ENCODE measurements at regions not wholly inside any gene's neighbourhood (a gene's known extent, or its start where the extent isn't known, plus 50 kb on each side); places are given as distances from the start of the nearest gene placed in this dataset.
"Not testable (repeated sequence)": the region's sequence is repeated elsewhere in the genome, so short reads cannot be mapped to it uniquely, and the experiment has no call there.

DNA sequence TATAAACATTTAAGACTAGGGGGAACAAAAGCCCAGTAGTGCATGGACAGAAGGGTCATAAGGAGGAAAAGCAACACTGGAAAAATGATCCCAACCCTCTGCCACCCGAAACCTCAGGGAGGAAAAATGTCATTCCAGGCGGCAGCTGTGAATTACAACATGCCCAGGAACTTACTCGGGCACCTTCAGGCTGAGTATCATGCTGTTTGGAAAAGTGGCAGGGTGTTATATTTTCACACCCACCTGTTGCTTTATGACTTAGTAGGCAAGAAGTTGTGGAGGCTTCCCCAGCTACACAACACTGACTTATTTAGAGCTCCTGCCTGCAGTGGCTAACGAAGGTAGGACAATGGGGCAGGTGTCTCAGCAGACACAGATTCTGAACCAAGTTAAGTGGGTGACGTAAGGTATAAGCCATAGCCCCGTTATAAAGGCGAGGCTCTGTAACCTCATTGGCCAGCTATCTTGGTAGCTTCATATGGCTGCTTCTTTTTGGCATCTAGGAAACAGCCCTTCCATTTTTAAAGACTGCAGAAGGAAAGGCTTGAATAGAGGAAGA is 96.1 kb upstream of the IFNG-AS1 start:
- 64 to 77% methylated on average over 7 of the region's 7 CpGs for WGBS, 2 donors

DNA sequence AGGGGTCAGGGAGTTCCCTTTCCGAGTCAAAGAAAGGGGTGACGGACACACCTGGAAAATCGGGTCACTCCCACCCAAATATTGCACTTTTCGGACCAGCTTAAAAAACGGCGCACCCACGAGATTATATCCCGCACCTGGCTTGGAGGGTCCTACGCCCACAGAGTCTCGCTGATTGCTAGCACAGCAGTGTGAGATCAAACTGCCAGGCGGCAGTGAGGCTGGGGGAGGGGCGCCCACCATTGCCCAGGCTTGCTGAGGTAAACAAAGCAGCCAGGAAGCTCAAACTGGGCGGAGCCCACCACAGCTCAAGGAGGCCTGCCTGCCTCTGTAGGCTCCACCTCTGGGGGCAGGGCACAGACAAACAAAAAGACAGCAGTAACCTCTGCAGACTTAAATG is 88.8 kb upstream of the IFNG-AS1 start:
- not testable (repeated sequence) for H3K4me3 ChIP-seq; H3K27me3 ChIP-seq (ENCODE audit: control insufficient read depth in 3 of 3, insufficient read depth in 3 of 3, low read length in 2 of 3); H3K4me1 ChIP-seq (ENCODE audit: control insufficient read depth in 5 of 5, insufficient read depth in 5 of 5, low read length in 5 of 5); H3K9ac ChIP-seq (ENCODE audit: insufficient read depth in 1 of 2, low read length in 2 of 2); H3K27ac ChIP-seq (ENCODE audit: low read depth in 1 of 2, low read length in 1 of 2); ATAC-seq (ENCODE audit: insufficient read depth, low FRiP score); H3K9me3 ChIP-seq (ENCODE audit: control insufficient read depth in 4 of 4, insufficient read depth in 3 of 4, low read length in 3 of 4); H3K36me3 ChIP-seq (ENCODE audit: control insufficient read depth in 4 of 4, insufficient read depth in 4 of 4, low read length in 4 of 4); DNase-seq
- 82 to 95% methylated on average over 12 to 13 of the region's 13 CpGs for WGBS, 2 donors

More for the DNA sequence above, 96.1 kb upstream of the IFNG-AS1 start:
- Histone ChIP-seq H3K4me3 (no peak overlapping the region), H3K36me3 (ENCODE audit: control insufficient read depth in 4 of 4, insufficient read depth in 4 of 4, low read length in 4 of 4) (no peaks in the 10 kb centered on the region), H3K9ac (ENCODE audit: insufficient read depth in 1 of 2, low read length in 2 of 2) (no peak overlapping the region), H3K27me3 (ENCODE audit: control insufficient read depth in 3 of 3, insufficient read depth in 3 of 3, low read length in 2 of 3) (peaks cover 0 to 26% (median 2%) of the 10 kb centered on the region in 3 donors), H3K27ac (ENCODE audit: low read depth in 1 of 2, low read length in 1 of 2) (no peak overlapping the region), H3K9me3 (ENCODE audit: control insufficient read depth in 4 of 4, insufficient read depth in 3 of 4, low read length in 3 of 4) (no peaks in the 10 kb centered on the region), H3K4me1 (ENCODE audit: control insufficient read depth in 5 of 5, insufficient read depth in 5 of 5, low read length in 5 of 5) (no peaks in the 10 kb centered on the region)
- ATAC-seq (ENCODE audit: insufficient read depth, low FRiP score) (no peak), DNase-seq (no peak)
- TF ChIP-seq, protein P1, sequence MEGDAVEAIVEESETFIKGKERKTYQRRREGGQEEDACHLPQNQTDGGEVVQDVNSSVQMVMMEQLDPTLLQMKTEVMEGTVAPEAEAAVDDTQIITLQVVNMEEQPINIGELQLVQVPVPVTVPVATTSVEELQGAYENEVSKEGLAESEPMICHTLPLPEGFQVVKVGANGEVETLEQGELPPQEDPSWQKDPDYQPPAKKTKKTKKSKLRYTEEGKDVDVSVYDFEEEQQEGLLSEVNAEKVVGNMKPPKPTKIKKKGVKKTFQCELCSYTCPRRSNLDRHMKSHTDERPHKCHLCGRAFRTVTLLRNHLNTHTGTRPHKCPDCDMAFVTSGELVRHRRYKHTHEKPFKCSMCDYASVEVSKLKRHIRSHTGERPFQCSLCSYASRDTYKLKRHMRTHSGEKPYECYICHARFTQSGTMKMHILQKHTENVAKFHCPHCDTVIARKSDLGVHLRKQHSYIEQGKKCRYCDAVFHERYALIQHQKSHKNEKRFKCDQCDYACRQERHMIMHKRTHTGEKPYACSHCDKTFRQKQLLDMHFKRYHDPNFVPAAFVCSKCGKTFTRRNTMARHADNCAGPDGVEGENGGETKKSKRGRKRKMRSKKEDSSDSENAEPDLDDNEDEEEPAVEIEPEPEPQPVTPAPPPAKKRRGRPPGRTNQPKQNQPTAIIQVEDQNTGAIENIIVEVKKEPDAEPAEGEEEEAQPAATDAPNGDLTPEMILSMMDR (IDR thresholded peaks at IDR 0.05; ENCODE audit: control extremely low read depth, extremely low read depth) = no peak

DNA sequence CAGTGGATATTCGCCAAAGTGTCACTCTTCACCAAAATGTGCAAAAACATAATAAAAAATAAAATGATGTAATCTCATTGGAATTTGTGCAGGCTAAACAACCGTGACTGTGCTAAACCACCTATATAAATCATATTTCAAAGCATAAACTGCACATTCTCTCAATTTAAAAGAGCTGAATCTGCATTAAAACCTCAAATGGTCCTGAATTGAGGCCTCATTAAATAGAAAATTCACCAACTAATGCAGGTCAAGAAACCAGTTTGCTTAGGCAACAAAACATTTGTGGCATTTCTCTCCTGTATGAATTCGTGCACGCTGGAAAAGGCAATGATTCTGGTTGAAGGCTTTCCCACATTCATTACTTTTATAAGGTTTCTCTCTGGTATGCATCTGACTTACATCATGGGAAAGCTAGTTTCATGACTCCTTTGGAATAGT is 80.1 kb upstream of the IFNG-AS1 start:
- H3K9me3 ChIP-seq (ENCODE audit: control insufficient read depth in 4 of 4, insufficient read depth in 3 of 4, low read length in 3 of 4) = no peaks in the 10 kb centered on the region
- no peaks in the 10 kb centered on the region for H3K36me3 ChIP-seq (ENCODE audit: control insufficient read depth in 4 of 4, insufficient read depth in 4 of 4, low read length in 4 of 4)
- no peak overlapping the region for H3K9ac ChIP-seq (ENCODE audit: insufficient read depth in 1 of 2, low read length in 2 of 2)
- ATAC-seq (ENCODE audit: insufficient read depth, low FRiP score) (no peak), DNase-seq (no peak)
- H3K27ac ChIP-seq (ENCODE audit: low read depth in 1 of 2, low read length in 1 of 2) = no peak overlapping the region
- 79 to 86% methylated on average over 4 of the region's 4 CpGs for WGBS, 2 donors
- TF ChIP-seq, protein P1 (IDR thresholded peaks at IDR 0.05; ENCODE audit: control extremely low read depth, extremely low read depth) = no peak
- no peaks in the 10 kb centered on the region for H3K27me3 ChIP-seq (ENCODE audit: control insufficient read depth in 3 of 3, insufficient read depth in 3 of 3, low read length in 2 of 3)
- H3K4me3 ChIP-seq = no peak overlapping the region
- peaks cover 0 to 7% (median 4%) of the 10 kb centered on the region in 5 donors for H3K4me1 ChIP-seq (ENCODE audit: control insufficient read depth in 5 of 5, insufficient read depth in 5 of 5, low read length in 5 of 5)

DNA sequence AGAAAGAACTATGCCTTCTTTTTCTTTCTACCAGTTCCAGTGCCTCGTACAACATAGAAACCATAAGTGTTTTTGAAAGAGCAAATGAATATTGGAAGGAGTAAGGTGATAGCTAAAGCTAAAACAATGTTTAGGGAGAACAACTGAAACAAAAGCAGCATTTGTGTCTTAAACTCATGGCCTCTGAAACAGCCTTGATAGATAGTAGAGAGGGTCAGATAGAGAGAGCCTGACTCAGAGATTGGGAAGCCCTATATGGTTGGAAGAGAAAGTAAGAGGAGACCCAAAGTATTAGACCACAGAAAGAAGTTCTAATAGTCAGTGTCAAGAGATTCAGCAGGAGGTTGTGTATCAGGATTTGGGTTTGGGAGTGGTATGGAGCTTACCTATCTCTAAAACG is 79.6 kb upstream of the IFNG-AS1 start:
- TF ChIP-seq, protein P1 (IDR thresholded peaks at IDR 0.05; ENCODE audit: control extremely low read depth, extremely low read depth) = no peak
- H3K9ac ChIP-seq (ENCODE audit: insufficient read depth in 1 of 2, low read length in 2 of 2) = no peak overlapping the region
- no peak for ATAC-seq (ENCODE audit: insufficient read depth, low FRiP score)

More for the DNA sequence above, 79.6 kb upstream of the IFNG-AS1 start:
- DNase-seq = no peak
- Histone ChIP-seq H3K27ac (ENCODE audit: low read depth in 1 of 2, low read length in 1 of 2) (peak overlapping the region in 1 of 2 donors; percentile 66), H3K36me3 (ENCODE audit: control insufficient read depth in 4 of 4, insufficient read depth in 4 of 4, low read length in 4 of 4) (no peaks in the 10 kb centered on the region), H3K27me3 (ENCODE audit: control insufficient read depth in 3 of 3, insufficient read depth in 3 of 3, low read length in 2 of 3) (no peaks in the 10 kb centered on the region), H3K4me3 (no peak overlapping the region), H3K9me3 (ENCODE audit: control insufficient read depth in 4 of 4, insufficient read depth in 3 of 4, low read length in 3 of 4) (no peaks in the 10 kb centered on the region), H3K4me1 (ENCODE audit: control insufficient read depth in 5 of 5, insufficient read depth in 5 of 5, low read length in 5 of 5) (peaks cover 0 to 7% (median 4%) of the 10 kb centered on the region in 5 donors)
- WGBS, 2 donors = 84 to 88% methylated on average over 2 of the region's 2 CpGs
